Fibroblast of villous mesenchyme (primary cell): ENCODE measurements at regions not wholly inside any gene's neighbourhood (a gene's known extent, or its start where the extent isn't known, plus 50 kb on each side); places are given as distances from the start of the nearest gene placed in this dataset.

ENCODE experiments used
- DNase-seq: peaks from one replicate; pipeline ENCODE4 v3.0.0-alpha.2; 2010; ENCODE audit warnings: low read depth
- H3K4me3 ChIP-seq: 2 replicates; pipeline ENCODE4 v1.5.1; 2011; ENCODE audit warnings: low read depth, mild to moderate bottlenecking, low read length
- CTCF ChIP-seq: IDR thresholded peaks from 2 replicates; pipeline ENCODE4 v1.5.1; 2012; ENCODE audit warnings: low read depth, mild to moderate bottlenecking, low read length; ENCODE audit not compliant: insufficient read depth

- H3K4me3 ChIP-seq = no peak overlapping the region
- DNase-seq = no peak
- no peak for TF ChIP-seq CTCF
Measured at GRCh38 chr2:13545320-13545719, 828.6 kb downstream of the TRIB2 start.

- DNase-seq = no peak
- H3K4me3 ChIP-seq = no peak overlapping the region
- TF ChIP-seq CTCF = no peak
Measured at GRCh38 chr2:13546131-13546530, 829.4 kb downstream of the TRIB2 start.

- DNase-seq = no peak
- H3K4me3 ChIP-seq = no peak overlapping the region
- no peak for TF ChIP-seq CTCF
Measured at GRCh38 chr2:13550285-13551231, 833.8 kb downstream of the TRIB2 start.

GRCh38 chr2:13558368-13558767 is 841.6 kb downstream of the TRIB2 start:
- no peak overlapping the region for H3K4me3 ChIP-seq
- peak; percentile 9 for DNase-seq
- no peak for TF ChIP-seq CTCF

- DNase-seq = no peak
- no peak for TF ChIP-seq CTCF
- no peak overlapping the region for H3K4me3 ChIP-seq
Measured at GRCh38 chr2:13560322-13560721, 843.6 kb downstream of the TRIB2 start.

GRCh38 chr2:13572466-13572865 is 855.7 kb downstream of the TRIB2 start:
- TF ChIP-seq CTCF = no peak
- no peak for DNase-seq
- H3K4me3 ChIP-seq = no peak overlapping the region
